ENCODE measurements at regions not wholly inside any gene's neighbourhood (a gene's known extent, or its start where the extent isn't known, plus 50 kb on each side); places are given as distances from the start of the nearest gene placed in this dataset.

DNA sequence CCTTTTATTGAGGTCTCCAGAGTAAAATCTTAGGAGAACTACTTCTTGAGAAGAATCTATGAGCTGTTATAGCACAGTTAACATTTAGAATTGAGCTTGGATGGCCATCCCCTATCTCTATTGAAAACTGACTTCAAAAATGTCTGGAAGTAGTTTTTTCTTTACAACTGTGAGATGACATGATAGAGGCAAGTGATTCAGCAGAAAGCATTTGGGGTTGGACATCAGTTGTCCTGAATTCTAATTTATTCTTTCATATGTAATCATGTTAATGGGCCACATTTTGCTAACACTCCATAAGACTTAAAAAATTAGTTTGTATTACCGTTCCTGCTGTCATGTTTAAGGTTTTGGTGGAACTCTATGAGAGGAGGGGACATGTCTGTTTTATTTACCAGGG, 237.0 kb upstream of the SLC14A2 start:
- DNase-seq (ENCODE audit: low read depth): no peak

DNA sequence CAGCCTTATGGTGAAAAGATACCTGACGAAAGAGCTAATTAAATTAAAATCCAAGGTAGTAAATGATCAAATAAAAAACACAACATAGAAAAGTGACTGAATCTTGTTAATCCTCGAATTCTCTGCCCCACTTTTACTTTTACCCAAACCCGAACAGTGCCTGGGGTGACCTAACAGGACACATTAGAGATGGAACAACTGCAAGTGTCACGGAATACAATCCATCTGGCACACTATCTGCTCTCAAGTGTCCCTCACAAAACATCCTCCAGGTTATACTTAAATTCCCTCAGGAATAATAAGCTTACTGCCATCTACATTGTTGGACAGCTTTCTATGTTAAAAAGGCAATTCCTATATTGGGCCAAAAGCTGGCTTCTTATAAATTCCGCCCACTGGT, 236.3 kb upstream of the SLC14A2 start:
- no peak for DNase-seq (ENCODE audit: low read depth)

DNA sequence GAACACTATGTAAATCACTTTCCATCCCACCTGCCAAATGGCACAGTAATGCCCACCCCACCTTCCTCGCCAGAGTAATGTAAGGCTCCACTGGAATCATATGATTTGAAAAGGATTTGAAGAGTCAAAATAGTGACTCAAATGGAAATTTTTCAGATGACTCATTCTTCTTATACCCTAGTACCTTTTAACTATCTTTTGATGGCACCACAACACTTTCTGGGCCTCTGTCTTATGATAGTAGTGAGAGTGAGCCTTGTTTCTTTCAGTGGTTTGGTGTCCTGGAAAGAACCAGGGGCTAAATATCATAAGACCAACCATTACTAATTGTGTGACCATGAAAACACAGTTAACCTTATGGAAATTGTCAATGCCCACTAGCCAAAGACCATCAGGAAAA, 235.4 kb upstream of the SLC14A2 start:
- DNase-seq (ENCODE audit: low read depth): no peak

DNA sequence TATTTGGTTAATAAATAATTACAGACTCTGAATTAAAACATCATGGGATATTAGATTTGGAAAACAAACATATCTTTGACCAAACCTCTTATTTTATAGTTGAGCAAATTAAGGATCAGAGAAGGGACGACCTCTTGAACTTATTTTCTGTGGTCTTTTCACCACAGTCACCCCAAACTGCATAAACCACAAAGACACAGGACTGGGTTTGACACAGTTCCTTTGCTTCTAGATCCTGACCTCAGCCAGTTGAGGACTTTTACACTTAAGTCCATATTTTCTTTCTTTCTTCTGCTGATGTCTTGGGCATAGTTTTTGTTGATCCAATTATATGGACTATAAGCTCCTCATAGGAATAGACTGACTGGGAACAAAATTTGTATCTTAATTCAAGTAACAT, 234.0 kb upstream of the SLC14A2 start:
- no peak for DNase-seq (ENCODE audit: low read depth)

DNA sequence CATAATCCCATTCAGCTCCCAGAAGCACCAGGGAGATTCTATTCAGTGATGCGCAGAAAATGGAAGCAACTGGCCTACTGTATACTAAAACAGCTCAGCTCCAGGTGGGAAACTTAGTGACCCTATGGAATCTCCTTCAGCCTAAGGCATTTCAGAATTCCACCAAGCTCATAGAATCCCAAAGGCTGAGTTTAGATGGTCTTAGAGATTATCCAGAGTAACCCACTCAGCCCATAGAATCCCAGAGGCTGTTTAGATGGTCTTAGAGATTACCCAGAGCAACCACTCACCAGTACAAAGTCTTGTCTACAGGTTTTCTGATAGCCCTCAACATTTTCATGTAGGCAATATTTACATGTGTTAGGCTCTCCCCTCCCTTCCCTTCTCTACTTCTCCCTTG, 232.0 kb upstream of the SLC14A2 start:
- no peak for DNase-seq (ENCODE audit: low read depth)

DNA sequence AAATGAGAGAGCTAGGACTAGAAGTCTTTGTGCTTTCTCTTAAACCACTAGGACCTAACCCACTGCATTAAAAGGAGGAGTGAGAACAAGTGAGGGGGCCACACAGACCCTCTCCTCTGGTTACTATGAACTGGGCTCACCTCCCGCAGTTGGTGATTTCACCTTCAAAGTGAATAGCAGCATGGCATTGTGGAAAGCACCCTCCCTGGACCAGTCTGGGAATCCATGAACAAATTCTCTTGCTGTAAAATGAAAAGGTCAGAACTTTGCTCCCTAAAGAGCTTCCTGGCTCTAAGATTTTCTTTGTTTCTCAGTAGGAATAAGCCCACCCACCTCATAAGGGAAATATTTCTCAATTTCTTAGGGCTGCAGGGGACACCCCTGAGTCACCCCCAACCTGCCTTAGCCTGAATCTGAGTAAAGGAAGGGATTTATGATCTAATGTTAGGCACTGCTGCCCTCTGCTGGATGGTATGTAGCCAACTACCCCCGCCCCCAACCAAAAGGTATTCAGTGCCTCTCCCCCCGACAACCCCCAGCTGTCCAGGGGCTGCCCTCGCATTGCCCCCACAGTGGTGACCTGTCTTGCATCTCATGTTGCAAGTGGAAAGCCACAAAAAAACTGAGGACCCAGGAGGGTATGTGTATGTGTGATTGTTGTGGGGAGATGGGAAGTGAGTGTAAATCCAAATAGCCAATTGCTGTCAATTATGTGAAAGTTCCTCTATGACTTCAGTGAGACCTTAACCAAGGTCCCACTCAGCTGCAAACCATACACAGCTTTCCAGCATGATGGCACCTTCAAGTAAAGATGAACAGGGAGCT, 230.9 kb upstream of the SLC14A2 start:
- no peak for DNase-seq (ENCODE audit: low read depth)

DNA sequence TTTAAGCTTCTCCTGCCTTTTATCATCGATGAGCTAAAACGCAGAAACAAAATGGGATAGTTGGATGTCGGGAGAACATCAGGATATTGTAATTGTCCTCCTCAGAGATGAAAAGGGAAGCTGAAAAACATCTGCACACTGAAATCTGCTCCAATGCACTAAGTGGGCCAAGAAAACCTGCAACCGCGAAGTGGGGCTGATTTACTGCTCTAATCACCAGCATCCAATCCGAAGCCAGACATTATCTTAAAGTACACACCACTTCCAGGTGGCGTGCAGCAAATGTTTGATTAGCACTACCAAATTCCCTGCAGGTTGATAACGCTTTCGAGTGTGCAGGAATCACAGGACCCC, 230.3 kb upstream of the SLC14A2 start:
- DNase-seq (ENCODE audit: low read depth): no peak

DNA sequence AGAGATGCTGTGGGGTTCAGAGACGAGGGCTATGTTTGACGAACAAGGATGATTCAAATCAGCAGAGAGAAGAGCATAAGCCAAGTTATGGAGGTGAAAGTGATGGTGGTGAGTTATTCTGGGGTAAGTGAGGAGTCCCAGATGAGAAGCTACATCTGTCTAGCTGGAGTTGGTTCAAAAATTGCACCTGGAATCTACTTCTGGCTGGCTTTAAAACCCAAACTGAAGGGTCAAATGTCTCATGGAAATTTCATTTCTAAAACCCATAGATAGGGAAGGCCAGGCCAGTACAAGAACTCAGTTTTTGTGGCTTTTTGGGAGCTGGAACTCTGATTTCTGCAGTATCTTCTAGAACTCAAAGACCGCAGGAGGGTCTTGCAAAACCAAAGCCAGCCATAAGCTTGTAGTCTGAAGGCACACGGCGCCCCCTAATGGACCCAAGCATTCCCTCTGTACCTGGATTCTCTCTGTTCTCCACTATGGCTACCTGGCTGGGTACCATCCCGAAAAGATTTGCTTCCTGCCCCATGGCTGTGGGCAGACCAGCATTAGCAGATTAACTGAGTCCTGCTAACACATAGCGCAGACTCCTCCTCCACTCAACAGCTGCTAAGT, 229.1 kb upstream of the SLC14A2 start:
- no peak for DNase-seq (ENCODE audit: low read depth)

DNA sequence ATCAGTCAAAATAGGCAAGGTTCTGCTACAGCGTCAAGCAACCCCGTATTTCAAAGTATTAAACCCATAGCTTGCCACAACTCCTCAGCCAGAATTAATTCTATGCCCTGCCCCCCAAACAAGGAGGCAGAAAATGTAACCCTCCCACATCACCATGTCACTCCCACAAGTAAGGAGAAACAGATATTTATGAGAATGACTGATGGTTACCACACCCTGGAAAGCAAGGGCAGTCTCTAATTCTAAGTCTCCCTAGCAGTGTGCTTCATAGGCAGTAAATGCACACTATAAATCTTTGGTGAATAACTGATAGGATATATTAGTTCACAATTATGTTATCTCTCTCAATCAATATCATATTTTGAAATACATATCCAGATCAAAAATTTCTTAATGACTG, 228.0 kb upstream of the SLC14A2 start:
- no peak for DNase-seq (ENCODE audit: low read depth)

DNA sequence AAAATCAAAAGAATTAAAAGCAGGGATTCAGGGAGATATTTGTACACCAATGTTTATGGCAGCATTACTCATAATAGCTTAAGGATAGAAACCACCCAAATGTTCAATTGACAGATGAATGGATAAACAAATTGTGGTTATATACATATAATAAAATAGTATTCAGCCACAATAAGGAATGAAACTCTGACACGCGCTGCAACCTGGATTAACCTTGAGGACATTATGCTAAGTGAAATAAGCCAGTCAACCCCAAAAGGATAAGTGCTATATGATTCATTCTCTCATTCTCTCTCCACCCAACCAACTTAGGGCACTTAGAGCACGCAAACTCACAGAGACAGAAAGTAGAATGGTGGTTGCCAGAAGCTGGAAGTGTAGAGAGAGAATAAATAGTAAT, 216.8 kb upstream of the SLC14A2 start:
- DNase-seq (ENCODE audit: low read depth): no peak

DNA sequence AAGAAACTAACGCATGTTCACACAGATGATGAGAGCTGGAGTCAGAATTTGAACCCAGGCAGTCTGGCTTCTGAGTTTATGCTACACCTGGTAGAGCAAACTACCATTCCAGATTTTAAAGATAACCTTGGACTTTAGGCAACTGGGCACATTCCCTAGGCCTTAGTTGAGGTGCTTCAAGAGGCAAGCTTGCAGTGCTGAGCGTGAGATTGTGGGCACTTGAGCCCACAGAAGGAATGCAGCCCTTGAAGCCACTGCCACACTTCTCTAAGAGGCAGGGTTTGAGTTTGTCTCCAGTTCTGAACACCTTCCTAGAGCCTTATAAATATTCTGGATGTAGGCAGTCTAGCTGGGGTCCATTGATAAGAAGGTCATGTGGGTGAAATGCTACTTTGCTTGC, 216.1 kb upstream of the SLC14A2 start:
- no peak for DNase-seq (ENCODE audit: low read depth)

DNA sequence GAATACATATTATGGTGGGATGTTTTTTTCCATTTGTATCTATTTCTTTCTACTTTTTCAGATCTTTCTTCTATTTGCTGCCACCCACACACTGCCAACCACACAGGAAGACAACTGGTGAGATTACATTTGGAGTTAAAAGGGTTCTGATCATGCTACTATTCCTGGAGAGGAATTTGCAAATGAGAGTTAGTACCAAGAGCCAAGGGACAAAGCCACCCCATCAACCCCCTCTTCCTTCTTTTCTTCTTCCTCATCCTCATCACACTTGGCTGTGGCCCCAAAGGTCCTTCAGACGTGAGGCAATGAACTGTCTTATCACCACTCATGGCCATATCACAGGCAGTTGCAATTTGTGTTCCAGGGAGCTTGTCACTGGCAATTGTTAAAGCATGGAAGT, 215.6 kb upstream of the SLC14A2 start:
- no peak for DNase-seq (ENCODE audit: low read depth)

DNA sequence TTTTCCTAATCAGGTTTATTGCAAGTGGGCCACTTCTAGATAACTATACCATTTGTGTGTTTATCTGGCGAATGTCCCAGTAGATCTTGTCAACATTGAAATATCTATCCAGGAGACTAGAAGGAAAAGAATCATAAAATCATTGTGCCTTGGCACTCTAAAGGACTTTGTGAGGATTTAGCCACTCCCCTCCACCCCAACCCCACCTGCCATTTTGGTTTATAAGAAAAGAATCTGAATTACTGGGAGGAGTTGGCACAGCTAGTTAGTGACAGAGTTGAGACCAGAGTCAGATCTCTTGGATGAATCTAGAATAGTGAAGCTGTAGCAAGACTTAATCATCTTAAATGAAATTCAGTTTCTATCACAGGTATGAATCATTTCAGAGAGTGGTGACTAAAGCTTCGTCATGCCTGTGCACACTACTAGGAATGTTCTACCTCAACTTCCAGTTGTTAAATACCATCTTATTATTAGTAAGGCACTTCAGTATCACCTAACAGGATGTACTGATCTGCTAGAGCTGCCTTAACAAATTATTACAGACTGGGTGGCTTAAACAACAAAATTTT, 212.7 kb upstream of the SLC14A2 start:
- peak; percentile 26 for DNase-seq (ENCODE audit: low read depth)

DNA sequence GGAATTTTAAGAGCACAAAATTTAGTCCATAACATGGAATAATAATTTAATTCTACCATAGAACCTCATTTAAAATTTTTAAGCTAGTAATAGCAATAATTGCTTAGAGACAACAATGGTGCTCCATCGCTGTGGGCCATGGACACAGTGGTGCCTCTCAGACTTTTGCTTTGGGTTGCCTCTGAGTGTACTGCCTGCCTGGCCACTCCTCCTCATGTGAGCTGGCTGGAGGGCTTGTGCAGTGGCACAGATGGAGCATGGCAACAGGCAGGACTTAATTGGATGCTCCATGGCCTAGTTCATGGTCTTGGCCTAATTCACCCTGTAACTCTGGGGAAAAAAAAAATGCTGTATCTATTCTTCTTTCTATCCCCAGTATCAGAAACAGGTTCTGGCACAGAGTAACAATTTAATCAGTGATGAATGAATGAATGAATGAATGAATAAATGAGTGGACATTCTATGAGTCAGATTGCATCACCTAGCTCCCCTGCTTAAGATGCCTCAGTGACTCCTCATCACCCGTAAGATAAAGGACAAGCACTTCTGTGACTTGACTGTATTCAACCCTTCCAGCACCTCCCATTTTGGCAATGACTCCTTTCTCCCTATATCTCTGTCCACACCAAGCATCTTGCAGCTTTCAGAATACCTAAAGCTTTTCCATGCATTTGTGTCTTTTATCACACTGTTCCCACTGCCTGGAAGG, 211.8 kb upstream of the SLC14A2 start:
- no peak for DNase-seq (ENCODE audit: low read depth)

DNA sequence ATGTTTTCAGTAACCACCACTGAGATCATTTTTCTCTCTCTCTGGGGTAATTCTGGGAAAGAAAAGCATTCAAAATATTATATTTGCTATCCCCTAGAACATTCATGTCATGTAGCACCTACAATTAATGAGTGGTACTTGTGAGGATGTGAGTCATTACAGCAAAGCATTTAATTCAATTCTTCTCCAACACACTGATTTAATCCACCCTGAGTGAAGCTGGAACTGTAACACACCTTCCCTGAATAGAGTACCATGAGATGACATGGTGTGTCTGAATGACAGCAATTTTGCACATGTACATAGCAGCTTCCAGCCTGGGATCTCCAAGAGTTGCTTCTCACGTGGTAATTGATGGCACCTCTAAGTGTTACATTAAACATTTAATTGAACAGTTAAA, 207.1 kb upstream of the SLC14A2 start:
- no peak for DNase-seq (ENCODE audit: low read depth)

DNA sequence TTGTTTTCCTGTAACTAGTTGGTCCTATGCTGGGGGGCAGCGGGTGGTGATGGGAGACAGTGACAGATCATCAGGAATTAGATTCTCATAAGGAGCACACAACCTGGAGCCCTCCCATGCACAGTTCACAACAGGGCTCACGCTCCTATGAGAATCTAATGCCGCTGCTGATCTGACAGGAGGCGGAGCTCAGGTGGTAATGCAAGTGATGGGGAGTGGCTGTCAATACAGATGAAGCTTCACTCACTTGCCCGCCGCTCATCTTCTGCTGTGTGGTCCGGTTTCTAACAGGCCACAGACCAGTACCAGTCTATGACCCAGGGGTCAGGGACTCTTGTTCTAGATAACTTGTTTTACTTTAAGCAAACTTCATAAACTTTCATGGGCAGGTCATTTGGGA, 205.3 kb upstream of the SLC14A2 start:
- no peak for DNase-seq (ENCODE audit: low read depth)

DNA sequence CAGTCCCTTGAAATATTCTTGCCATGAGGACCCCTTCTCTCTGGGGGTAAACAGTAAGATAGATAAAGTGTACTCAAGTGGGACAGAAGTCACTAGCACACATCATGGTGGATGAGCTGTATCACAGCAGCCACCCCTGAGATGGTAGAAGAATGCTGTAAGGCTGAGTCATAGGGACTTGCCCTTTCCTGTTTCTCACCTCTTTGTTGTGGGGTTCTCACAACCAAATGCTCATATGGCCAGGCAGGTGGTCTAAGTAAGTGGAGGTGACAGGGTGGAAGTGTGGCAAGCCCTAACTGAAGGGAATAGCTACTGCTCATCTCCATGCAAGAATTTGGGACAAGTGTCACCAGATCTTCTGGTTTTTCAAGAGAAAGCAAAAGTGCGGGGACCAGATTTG, 202.7 kb upstream of the SLC14A2 start:
- DNase-seq (ENCODE audit: low read depth): no peak

DNA sequence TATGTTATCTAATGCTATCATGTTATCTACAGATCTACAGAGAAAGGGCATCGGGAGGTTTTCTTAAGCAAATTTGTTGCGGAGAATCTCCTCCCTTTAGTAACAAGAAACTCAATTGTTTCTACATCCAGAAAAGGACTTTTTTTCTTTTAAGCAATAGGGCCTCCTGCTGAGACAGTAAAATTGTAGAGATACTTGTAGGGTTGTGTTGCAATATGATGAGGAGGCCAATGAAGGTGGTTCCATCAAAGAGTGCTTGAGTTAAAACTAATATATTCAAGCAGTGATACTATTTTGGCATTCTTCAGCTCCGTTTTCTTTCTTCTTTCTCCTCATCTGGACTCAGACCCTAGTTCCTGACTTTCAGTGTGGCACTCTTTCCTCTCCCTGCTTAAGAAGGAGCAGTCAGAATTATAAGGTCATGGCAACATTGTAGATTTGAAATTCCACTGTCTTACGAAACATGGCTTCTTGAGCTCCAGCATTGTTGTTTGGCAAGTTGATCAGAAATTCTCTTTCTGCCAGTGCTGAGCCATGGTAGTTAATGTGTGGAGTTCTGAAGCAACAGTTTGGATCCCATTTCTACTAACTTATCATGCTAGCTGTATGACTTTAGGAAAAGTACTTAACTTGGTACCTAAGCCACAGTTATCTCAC, 202.0 kb upstream of the SLC14A2 start:
- DNase-seq (ENCODE audit: low read depth): no peak

DNA sequence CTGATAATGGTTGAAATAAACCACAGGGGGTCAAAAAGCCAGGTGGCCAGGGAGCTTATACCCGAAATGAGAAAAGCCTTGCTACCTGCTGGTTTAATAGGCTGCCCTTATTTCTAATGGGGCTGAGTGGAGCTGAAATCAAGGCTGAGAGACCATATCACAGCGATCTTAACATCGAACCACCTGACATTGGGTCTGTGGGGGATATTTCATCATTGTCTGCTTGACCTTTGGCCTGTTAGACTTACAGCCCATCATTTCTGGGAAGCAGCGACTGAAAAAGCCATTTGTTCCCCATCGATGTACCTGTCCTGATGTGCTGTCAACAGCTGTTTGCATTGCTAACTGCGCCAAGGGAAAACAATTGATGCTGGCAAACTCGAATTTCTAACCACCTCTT, 199.7 kb upstream of the SLC14A2 start:
- no peak for DNase-seq (ENCODE audit: low read depth)

DNA sequence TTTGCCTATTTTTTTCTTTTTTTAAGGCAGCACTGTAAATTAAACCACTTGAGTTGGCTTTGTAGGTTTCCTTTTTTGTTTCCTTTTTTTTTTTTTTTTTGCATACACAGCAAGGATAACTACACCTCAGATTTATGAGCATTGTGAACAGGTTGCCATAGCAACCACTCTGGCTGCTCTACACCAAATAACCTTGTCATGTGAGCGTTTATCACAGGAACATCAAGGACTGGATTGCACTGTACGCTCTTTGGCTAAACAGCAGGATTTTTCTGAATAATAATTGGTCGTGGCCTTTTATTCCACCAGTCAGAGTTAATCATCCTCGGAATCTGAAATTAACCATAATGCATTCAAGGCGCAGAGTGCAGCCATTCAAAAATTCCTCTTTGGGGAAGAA, 199.1 kb upstream of the SLC14A2 start:
- no peak for DNase-seq (ENCODE audit: low read depth)

DNA sequence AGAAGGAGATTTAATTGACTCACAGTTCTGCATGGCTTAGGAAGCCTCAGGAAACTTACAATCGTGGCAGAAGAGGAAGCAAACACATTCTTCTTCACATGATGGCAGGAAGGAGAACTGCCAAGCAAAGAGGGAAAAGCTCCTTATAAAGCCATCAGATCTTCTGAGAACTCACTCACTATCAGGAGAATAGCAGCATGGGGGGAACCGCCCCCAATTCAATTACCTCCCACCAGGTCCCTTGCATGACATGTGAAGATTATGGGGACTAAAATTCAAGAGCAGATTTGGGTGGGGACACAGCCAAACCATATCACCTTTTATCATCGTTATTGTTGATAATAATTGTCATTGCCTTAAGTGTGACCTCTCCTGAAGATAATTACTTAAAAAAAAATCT, 197.9 kb upstream of the SLC14A2 start:
- DNase-seq (ENCODE audit: low read depth): no peak

DNA sequence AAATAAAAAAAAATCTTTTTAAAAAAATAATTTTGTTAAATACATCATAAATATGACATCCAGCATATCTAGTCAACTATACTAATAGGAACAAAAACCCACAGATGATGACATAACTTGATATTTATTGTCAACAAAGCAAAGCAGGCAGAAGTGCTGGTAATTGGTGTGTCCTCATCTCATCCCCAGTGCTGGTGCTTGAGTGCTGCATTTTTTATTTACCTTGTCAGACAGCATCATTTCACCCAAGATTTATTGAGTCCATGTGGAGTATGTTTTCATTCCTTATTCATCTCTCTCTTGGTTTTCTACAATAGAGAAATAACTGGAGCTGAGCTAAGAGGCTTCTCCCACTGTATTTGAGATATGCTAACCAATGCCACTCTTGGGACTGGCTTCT, 191.6 kb upstream of the SLC14A2 start:
- DNase-seq (ENCODE audit: low read depth): no peak

DNA sequence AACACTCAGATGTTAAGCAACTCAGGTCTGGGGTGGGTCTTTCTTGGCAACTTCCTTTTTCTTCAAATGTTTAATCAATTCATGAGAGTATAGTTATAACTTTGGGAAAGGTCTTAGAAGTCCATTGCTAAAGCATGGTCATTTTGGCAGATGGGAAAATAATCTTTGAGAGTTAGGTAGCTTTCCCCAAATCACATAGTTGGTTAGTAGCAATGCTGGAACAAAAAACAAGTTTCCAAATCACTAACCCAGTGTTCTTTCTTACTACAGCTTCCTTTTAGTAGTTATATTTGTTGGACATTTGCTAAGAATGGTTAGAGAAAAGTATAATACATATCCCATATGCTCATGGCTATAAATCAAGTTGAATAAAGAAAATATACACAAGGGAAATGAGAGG, 185.2 kb upstream of the SLC14A2 start:
- no peak for DNase-seq (ENCODE audit: low read depth)

Data from non-pigmented ciliary epithelial cell (primary cell).